ENCODE measurements at regions not wholly inside any gene's neighbourhood (a gene's known extent, or its start where the extent isn't known, plus 50 kb on each side); places are given as distances from the start of the nearest gene placed in this dataset.

- no peak for TF ChIP-seq CTCF (IDR thresholded peaks at IDR 0.05; ENCODE audit: low read depth, low read length)
- H3K9me3 ChIP-seq (ENCODE audit: control insufficient read depth, insufficient read depth, low read length): no peaks in the 10 kb centered on the region
- no peak overlapping the region for H3K4me3 ChIP-seq (ENCODE audit: low read depth, low read length)
- ChIA-PET POLR2A (no interaction called here), CTCF (no interaction called here)
- no peak overlapping the region for H3K27ac ChIP-seq (ENCODE audit: low read depth, low read length)
- DNase-seq (ENCODE audit: low read depth, low spot score): no peak
- H3K27me3 ChIP-seq (ENCODE audit: control insufficient read depth, insufficient read depth, low read length): no peaks in the 10 kb centered on the region
These were observed 278.9 kb upstream of the GIMD1 start for GRCh38 chr4:106647451-106647850.

- no peak for DNase-seq (ENCODE audit: low read depth, low spot score)
- no peak for TF ChIP-seq CTCF (IDR thresholded peaks at IDR 0.05; ENCODE audit: low read depth, low read length)
- ChIA-PET POLR2A (no interaction called here), CTCF (no interaction called here)
- H3K9me3 ChIP-seq (ENCODE audit: control insufficient read depth, insufficient read depth, low read length): no peaks in the 10 kb centered on the region; the same call in 1 of the 2 replicates
- no peak overlapping the region for H3K4me3 ChIP-seq (ENCODE audit: low read depth, low read length)
- H3K27ac ChIP-seq (ENCODE audit: low read depth, low read length): no peak overlapping the region
- no peaks in the 10 kb centered on the region for H3K27me3 ChIP-seq (ENCODE audit: control insufficient read depth, insufficient read depth, low read length)
These were observed 260.7 kb upstream of the GIMD1 start for GRCh38 chr4:106629268-106629625.

- Histone ChIP-seq H3K27ac (ENCODE audit: low read depth, low read length) (no peak overlapping the region), H3K27me3 (ENCODE audit: control insufficient read depth, insufficient read depth, low read length) (no peaks in the 10 kb centered on the region), H3K4me3 (ENCODE audit: low read depth, low read length) (no peak overlapping the region), H3K9me3 (ENCODE audit: control insufficient read depth, insufficient read depth, low read length) (no peaks in the 10 kb centered on the region; the same call in 1 of the 2 replicates)
- ChIA-PET CTCF (no interaction called here), POLR2A (no interaction called here)
- no peak for DNase-seq (ENCODE audit: low read depth, low spot score)
- TF ChIP-seq CTCF (IDR thresholded peaks at IDR 0.05; ENCODE audit: low read depth, low read length): no peak
These were observed 260.1 kb upstream of the GIMD1 start for GRCh38 chr4:106628586-106629267.

- Histone ChIP-seq H3K27me3 (ENCODE audit: control insufficient read depth, insufficient read depth, low read length) (no peaks in the 10 kb centered on the region), H3K4me3 (ENCODE audit: low read depth, low read length) (no peak overlapping the region), H3K9me3 (ENCODE audit: control insufficient read depth, insufficient read depth, low read length) (no peaks in the 10 kb centered on the region; the same call in 1 of the 2 replicates), H3K27ac (ENCODE audit: low read depth, low read length) (no peak overlapping the region)
- POLR2A ChIA-PET: no interaction called here
- TF ChIP-seq CTCF (IDR thresholded peaks at IDR 0.05; ENCODE audit: low read depth, low read length): no peak
- CTCF ChIA-PET: no interaction called here
- DNase-seq (ENCODE audit: low read depth, low spot score): no peak
These were observed 258.5 kb upstream of the GIMD1 start for GRCh38 chr4:106627051-106627450.

GRCh38 chr4:106624671-106625070, 256.1 kb upstream of the GIMD1 start:
- ChIA-PET POLR2A (no interaction called here), CTCF (no interaction called here)
- TF ChIP-seq CTCF (IDR thresholded peaks at IDR 0.05; ENCODE audit: low read depth, low read length): no peak
- DNase-seq (ENCODE audit: low read depth, low spot score): no peak
- H3K27ac ChIP-seq (ENCODE audit: low read depth, low read length): no peak overlapping the region
- no peaks in the 10 kb centered on the region; the same call in 1 of the 2 replicates for H3K9me3 ChIP-seq (ENCODE audit: control insufficient read depth, insufficient read depth, low read length)
- H3K4me3 ChIP-seq (ENCODE audit: low read depth, low read length): no peak overlapping the region
- H3K27me3 ChIP-seq (ENCODE audit: control insufficient read depth, insufficient read depth, low read length): no peaks in the 10 kb centered on the region

All from AG04450 (cell line).